ENCODE measurements at regions not wholly inside any gene's neighbourhood (a gene's known extent, or its start where the extent isn't known, plus 50 kb on each side); places are given as distances from the start of the nearest gene placed in this dataset.

DNA sequence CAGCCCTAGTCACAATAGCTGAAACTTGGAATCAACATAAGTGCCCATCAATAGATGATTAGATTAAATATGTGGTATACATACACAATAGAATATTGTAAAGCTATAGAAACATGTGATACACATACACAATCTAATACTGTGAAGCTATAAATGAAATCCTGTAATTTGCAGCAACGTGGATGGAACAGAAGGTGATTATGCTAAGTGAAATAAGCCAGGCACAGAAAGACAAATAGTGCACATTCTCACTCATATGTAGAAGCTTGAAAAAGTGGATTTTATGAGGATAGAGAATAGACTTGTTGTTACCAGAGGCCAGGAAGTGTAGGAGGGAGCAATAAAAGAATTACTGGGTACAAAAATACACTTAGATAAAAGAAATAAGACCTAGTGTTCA is 181.5 kb upstream of the TYRP1 start:
- no peaks in the 10 kb centered on the region for H3K4me1 ChIP-seq (ENCODE audit: control insufficient read depth, extremely low read depth, insufficient read depth, low read length)
- no peak overlapping the region for H3K4me2 ChIP-seq (ENCODE audit: insufficient read depth, low read length)
- no TSS peak for BruUV-seq (replicated peaks)
- dilution Hi-C loops (cut with MboI; ENCODE audit: extremely low pct_ligation_motif_present, low sequenced_read_pairs) (no loop called here), intact Hi-C loops (cut with micrococcal nuclease) (no loop called here)
- H3K9me1 ChIP-seq (replicated peaks; ENCODE audit: control insufficient read depth, extremely low read depth, insufficient read depth, low read length): no peaks in the 10 kb centered on the region
- no peak for DNase-seq (ENCODE audit: low read depth, low spot score)
- TF ChIP-seq GATA2 (IDR thresholded peaks at IDR 0.05; ENCODE audit: insufficient read depth, insufficient read length, low read depth, low read length) (no peak), JUN (IDR thresholded peaks at IDR 0.05; ENCODE audit: borderline replicate concordance, insufficient read depth, insufficient read length, low read depth) (no peak), EZH2 (IDR thresholded peaks at IDR 0.05; ENCODE audit: borderline replicate concordance, low read depth, low read length, severe bottlenecking) (no peak), FOS (IDR thresholded peaks at IDR 0.05; ENCODE audit: borderline replicate concordance, insufficient read depth, low read length) (no peak), POLR2A (IDR thresholded peaks at IDR 0.05; ENCODE audit: low read depth, low read length) (no peak)
- TF ChIP-seq, protein P1, sequence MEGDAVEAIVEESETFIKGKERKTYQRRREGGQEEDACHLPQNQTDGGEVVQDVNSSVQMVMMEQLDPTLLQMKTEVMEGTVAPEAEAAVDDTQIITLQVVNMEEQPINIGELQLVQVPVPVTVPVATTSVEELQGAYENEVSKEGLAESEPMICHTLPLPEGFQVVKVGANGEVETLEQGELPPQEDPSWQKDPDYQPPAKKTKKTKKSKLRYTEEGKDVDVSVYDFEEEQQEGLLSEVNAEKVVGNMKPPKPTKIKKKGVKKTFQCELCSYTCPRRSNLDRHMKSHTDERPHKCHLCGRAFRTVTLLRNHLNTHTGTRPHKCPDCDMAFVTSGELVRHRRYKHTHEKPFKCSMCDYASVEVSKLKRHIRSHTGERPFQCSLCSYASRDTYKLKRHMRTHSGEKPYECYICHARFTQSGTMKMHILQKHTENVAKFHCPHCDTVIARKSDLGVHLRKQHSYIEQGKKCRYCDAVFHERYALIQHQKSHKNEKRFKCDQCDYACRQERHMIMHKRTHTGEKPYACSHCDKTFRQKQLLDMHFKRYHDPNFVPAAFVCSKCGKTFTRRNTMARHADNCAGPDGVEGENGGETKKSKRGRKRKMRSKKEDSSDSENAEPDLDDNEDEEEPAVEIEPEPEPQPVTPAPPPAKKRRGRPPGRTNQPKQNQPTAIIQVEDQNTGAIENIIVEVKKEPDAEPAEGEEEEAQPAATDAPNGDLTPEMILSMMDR (IDR thresholded peaks at IDR 0.05; ENCODE audit: extremely low read depth in 1 of 2, insufficient read depth in 1 of 2, low read depth in 1 of 2, low read length in 2 of 2): no peak
- no peaks in the 10 kb centered on the region for H3K27me3 ChIP-seq (ENCODE audit: control insufficient read depth in 2 of 2, insufficient read depth in 2 of 2, low read length in 2 of 2)
- H2AFZ ChIP-seq (ENCODE audit: low read depth, low read length): no peak overlapping the region
- no peak overlapping the region for H3K9ac ChIP-seq (replicated peaks; ENCODE audit: extremely low read depth, insufficient read depth, low read length)
- ChIA-PET CTCF (interaction anchor here (1.2 kb wide), 1 partner anchor 28 kb away, joined by 3 read pairs; no protein-coding TSS in a partner anchor), POLR2A (no interaction called here)
- no peaks in the 10 kb centered on the region for H3K79me2 ChIP-seq (ENCODE audit: control insufficient read depth, insufficient read depth, low read length)
- no peak overlapping the region for H3K27ac ChIP-seq (ENCODE audit: insufficient read depth, low read depth, low read length)
- H4K20me1 ChIP-seq (replicated peaks; ENCODE audit: control insufficient read depth, extremely low read depth, insufficient read depth, low read length): no peaks in the 10 kb centered on the region
- FAIRE-seq: no peak
- no peaks in the 10 kb centered on the region for H3K36me3 ChIP-seq (ENCODE audit: control insufficient read depth in 2 of 2, extremely low read depth in 1 of 2, insufficient read depth in 2 of 2, low read length in 2 of 2)
- H3K9me3 ChIP-seq (replicated peaks; ENCODE audit: control insufficient read depth, insufficient read depth, low read length): no peaks in the 10 kb centered on the region
- no peak overlapping the region for H3K4me3 ChIP-seq (replicated peaks in 1 of 3; ENCODE audit: insufficient read depth in 1 of 3, low read depth in 1 of 3, low read length in 3 of 3)

DNA sequence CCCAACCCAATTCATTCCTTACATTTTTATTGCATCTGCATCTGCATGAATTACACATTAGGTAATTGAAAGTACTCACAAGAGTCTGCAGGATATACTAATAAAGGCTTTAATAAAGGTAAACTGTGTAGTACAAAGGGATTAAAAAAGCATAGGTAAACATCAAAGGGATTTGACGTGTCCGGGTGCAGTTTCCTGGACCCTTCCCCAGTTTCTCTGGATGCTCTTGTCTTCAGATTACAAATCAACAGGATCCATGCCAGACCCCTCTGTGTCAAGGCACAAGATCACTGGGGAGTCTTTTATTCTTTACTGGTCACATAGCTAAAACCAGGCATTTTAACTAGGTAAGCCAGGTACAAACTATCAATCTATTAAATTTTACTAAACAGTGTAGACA is 177.2 kb upstream of the TYRP1 start:
- dilution Hi-C loops (cut with MboI; ENCODE audit: extremely low pct_ligation_motif_present, low sequenced_read_pairs) (no loop called here), intact Hi-C loops (cut with micrococcal nuclease) (no loop called here)
- no peaks in the 10 kb centered on the region for H4K20me1 ChIP-seq (replicated peaks; ENCODE audit: control insufficient read depth, extremely low read depth, insufficient read depth, low read length)
- H3K27ac ChIP-seq (ENCODE audit: insufficient read depth, low read depth, low read length): no peak overlapping the region
- H3K9me3 ChIP-seq (replicated peaks; ENCODE audit: control insufficient read depth, insufficient read depth, low read length): no peaks in the 10 kb centered on the region
- no peak overlapping the region for H2AFZ ChIP-seq (ENCODE audit: low read depth, low read length)
- BruUV-seq (replicated peaks): no TSS peak
- H3K9ac ChIP-seq (replicated peaks; ENCODE audit: extremely low read depth, insufficient read depth, low read length): no peak overlapping the region
- H3K36me3 ChIP-seq (ENCODE audit: control insufficient read depth in 2 of 2, extremely low read depth in 1 of 2, insufficient read depth in 2 of 2, low read length in 2 of 2): no peaks in the 10 kb centered on the region
- H3K79me2 ChIP-seq (ENCODE audit: control insufficient read depth, insufficient read depth, low read length): no peaks in the 10 kb centered on the region
- H3K4me2 ChIP-seq (ENCODE audit: insufficient read depth, low read length): no peak overlapping the region
- ChIA-PET POLR2A (no interaction called here), CTCF (no interaction called here)
- no peaks in the 10 kb centered on the region for H3K27me3 ChIP-seq (ENCODE audit: control insufficient read depth in 2 of 2, insufficient read depth in 2 of 2, low read length in 2 of 2)
- FAIRE-seq (no peak), DNase-seq (ENCODE audit: low read depth, low spot score) (no peak)
- H3K4me3 ChIP-seq (replicated peaks in 1 of 3; ENCODE audit: insufficient read depth in 1 of 3, low read depth in 1 of 3, low read length in 3 of 3): no peak overlapping the region
- H3K9me1 ChIP-seq (replicated peaks; ENCODE audit: control insufficient read depth, extremely low read depth, insufficient read depth, low read length): no peaks in the 10 kb centered on the region
- no peaks in the 10 kb centered on the region for H3K4me1 ChIP-seq (ENCODE audit: control insufficient read depth, extremely low read depth, insufficient read depth, low read length)
- TF ChIP-seq EZH2 (IDR thresholded peaks at IDR 0.05; ENCODE audit: borderline replicate concordance, low read depth, low read length, severe bottlenecking): no peak
- TF ChIP-seq JUN (IDR thresholded peaks at IDR 0.05; ENCODE audit: borderline replicate concordance, insufficient read depth, insufficient read length, low read depth): no peak
- no peak for TF ChIP-seq POLR2AphosphoS5 (IDR thresholded peaks at IDR 0.05; ENCODE audit: insufficient read depth, low read depth, low read length)
- no peak for TF ChIP-seq POLR2A (IDR thresholded peaks at IDR 0.05; ENCODE audit: low read depth, low read length)
- TF ChIP-seq FOS (IDR thresholded peaks at IDR 0.05; ENCODE audit: borderline replicate concordance, insufficient read depth, low read length): no peak
- TF ChIP-seq, protein P1 (IDR thresholded peaks at IDR 0.05; ENCODE audit: extremely low read depth in 1 of 2, insufficient read depth in 1 of 2, low read depth in 1 of 2, low read length in 2 of 2): no peak
- no peak for TF ChIP-seq GATA2 (IDR thresholded peaks at IDR 0.05; ENCODE audit: insufficient read depth, insufficient read length, low read depth, low read length)
- TF ChIP-seq, protein P2, sequence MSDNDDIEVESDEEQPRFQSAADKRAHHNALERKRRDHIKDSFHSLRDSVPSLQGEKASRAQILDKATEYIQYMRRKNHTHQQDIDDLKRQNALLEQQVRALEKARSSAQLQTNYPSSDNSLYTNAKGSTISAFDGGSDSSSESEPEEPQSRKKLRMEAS (IDR thresholded peaks at IDR 0.05; ENCODE audit: insufficient read depth, insufficient read length): no peak
- no peak for TF ChIP-seq MYC (IDR thresholded peaks at IDR 0.05; ENCODE audit: low read depth, low read length)
